ENCODE measurements at regions not wholly inside any gene's neighbourhood (a gene's known extent, or its start where the extent isn't known, plus 50 kb on each side); places are given as distances from the start of the nearest gene placed in this dataset.

- TF ChIP-seq CTCF (IDR thresholded peaks at IDR 0.05; ENCODE audit: insufficient read depth, low read depth, low read length) (no peak), EZH2 (IDR thresholded peaks at IDR 0.05; ENCODE audit: insufficient read depth, low read length) (no peak)
Observed at GRCh38 chr4:126386512-126386911, 1071.8 kb downstream of the FAT4 start.
